Erythroblast (primary cell): ENCODE measurements at regions not wholly inside any gene's neighbourhood (a gene's known extent, or its start where the extent isn't known, plus 50 kb on each side); places are given as distances from the start of the nearest gene placed in this dataset.

Experiments
- GATA1 ChIP-seq: IDR thresholded peaks from 2 replicates; pipeline ENCODE4 v1.6.1; 2011; ENCODE audit warnings: low read depth, mild to moderate bottlenecking, control low read depth, low read length, moderate library complexity
- POLR2A ChIP-seq: IDR thresholded peaks from 2 replicates; pipeline ENCODE4 v1.6.1; 2011; ENCODE audit warnings: mild to moderate bottlenecking, low read length

- TF ChIP-seq POLR2A (no peak), GATA1 (no peak)
Measured at GRCh38 chr2:147649286-147649685, 195.5 kb upstream of the ACVR2A start.
